ENCODE measurements at regions not wholly inside any gene's neighbourhood (a gene's known extent, or its start where the extent isn't known, plus 50 kb on each side); places are given as distances from the start of the nearest gene placed in this dataset.

DNA sequence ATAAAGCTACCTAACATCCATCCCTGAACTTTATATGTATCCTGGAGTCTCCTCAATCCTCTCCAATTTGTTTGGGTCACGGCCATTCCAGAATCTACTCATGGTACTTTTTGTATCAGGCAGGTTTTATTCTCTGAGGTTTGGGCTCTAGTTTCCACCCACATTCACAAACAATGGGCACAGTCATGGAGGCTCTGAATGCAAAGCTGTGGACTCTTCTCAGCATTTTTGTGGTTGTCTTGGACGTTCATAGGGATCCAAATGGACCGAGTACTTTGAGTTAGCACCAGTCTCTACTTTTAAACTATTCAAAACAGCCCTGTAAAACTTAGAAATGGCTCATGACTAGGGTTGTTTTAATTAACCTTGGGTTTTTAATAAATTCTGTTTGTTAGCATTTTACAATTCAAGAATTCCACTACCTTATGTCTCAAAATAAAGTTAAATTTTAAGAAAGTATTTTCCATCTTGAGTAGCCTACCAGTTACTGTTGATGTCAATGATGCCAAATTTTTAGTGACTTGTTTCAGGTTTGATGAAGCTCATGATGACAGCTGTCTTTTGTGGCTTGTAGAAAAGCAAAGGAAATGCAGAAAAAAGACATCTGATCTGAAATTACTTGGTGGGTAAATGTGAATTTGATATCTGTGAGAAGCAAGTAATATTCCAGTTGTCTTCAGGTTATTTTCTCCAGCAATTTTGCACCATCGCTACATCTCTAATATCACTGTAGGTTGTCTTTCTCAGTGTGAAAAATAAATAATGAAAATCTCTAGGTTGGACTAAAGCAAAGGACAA, 275.7 kb upstream of the THBS1 start:
- ATAC-seq = no peak
- H3K4me1 Mint-ChIP-seq (ENCODE audit: low read depth) = no peaks in the 10 kb centered on the region
- H3K9me3 Mint-ChIP-seq (ENCODE audit: insufficient read depth) = no peaks in the 10 kb centered on the region
- no peaks in the 10 kb centered on the region for H3K36me3 Mint-ChIP-seq (ENCODE audit: low read depth)
- CTCF ChIA-PET = no interaction called here
- H3K27me3 Mint-ChIP-seq (ENCODE audit: low read depth) = peaks cover 28% of the 10 kb centered on the region
- POLR2A ChIA-PET = no interaction called here
- no peak for DNase-seq
- H3K4me3 Mint-ChIP-seq = no peak overlapping the region
- H3K27ac Mint-ChIP-seq = no peak overlapping the region

DNA sequence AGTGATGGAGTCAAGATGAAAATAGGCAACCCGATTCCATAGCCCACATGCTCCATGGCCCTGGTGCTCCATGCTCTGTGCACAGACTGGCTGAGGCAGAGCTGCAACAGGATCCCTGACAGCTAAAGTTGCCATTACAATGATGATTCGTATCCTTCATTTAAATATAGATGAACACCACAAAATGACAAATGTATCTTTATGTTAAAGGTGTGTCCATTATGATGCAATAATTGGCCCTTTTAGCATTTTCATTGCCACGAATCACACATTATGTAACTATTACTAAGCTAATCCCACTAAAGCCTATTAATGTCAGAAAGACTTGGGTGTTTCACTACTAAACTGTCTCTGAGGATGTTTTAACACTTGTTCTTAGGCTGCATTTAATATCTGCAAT, 270.2 kb upstream of the THBS1 start:
- H3K4me3 Mint-ChIP-seq = no peak overlapping the region
- ChIA-PET POLR2A (no interaction called here), CTCF (no interaction called here)
- H3K36me3 Mint-ChIP-seq (ENCODE audit: low read depth) = no peaks in the 10 kb centered on the region
- H3K4me1 Mint-ChIP-seq (ENCODE audit: low read depth) = no peaks in the 10 kb centered on the region
- ATAC-seq = no peak
- H3K27me3 Mint-ChIP-seq (ENCODE audit: low read depth) = peaks cover 9% of the 10 kb centered on the region
- no peak for DNase-seq
- no peaks in the 10 kb centered on the region for H3K9me3 Mint-ChIP-seq (ENCODE audit: insufficient read depth)
- H3K27ac Mint-ChIP-seq = no peak overlapping the region

DNA sequence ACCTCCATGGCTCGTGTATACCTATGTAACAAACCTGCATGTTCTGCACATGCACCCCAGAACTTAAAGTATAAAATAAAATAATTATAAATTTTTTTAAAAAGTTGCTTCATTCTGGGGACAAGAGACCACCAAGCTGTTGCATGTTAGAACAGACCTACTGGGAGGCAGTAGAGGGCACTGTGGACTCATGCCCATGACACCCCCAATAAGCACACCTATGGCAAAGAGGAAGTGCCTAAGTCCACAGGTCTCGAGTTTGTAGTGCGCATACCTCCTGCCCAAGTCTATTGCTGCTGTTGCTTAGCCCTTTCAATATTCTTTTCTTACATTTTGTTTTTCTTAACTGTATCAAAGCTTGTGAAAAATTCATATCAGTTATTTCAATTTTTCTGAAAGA, 267.9 kb upstream of the THBS1 start:
- DNase-seq = peak; percentile 23

DNA sequence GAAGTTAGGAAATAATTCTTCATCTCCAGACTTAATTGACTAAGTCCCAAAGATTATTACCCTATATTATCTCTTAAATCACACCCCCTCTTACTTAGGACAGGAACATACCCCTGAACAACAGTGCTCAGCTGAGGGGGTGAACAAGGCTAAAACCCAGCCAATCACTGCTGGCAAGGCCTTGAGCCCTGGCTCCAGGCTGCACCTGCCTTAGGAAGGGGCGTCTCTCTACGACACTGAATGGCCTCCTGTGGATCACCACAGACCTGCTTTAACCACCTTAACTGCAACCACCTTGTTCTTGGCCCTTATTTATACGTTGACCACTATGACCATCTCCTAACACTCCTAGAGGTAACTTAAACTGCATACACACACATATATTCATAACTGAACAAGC, 267.4 kb upstream of the THBS1 start:
- ChIA-PET POLR2A (no interaction called here), CTCF (interaction anchor here (1.0 to 1.5 kb wide), 3 partner anchors 9 to 443 kb away, joined by 3 to 4 read pairs (median 3); no protein-coding TSS in a partner anchor)
- Mint-ChIP-seq H3K27ac (no peak overlapping the region), H3K9me3 (ENCODE audit: insufficient read depth) (no peaks in the 10 kb centered on the region), H3K4me1 (ENCODE audit: low read depth) (no peaks in the 10 kb centered on the region), H3K36me3 (ENCODE audit: low read depth) (no peaks in the 10 kb centered on the region), H3K27me3 (ENCODE audit: low read depth) (peaks cover 9% of the 10 kb centered on the region), H3K4me3 (no peak overlapping the region)
- ATAC-seq = no peak
- DNase-seq = no peak

More for the DNA sequence above, 267.9 kb upstream of the THBS1 start:
- ChIA-PET POLR2A (no interaction called here), CTCF (interaction anchor here (1.0 to 1.5 kb wide), 3 partner anchors 10 to 444 kb away, joined by 3 to 4 read pairs (median 3); no protein-coding TSS in a partner anchor)
- Mint-ChIP-seq H3K4me3 (no peak overlapping the region), H3K36me3 (ENCODE audit: low read depth) (no peaks in the 10 kb centered on the region), H3K27me3 (ENCODE audit: low read depth) (peaks cover 5% of the 10 kb centered on the region), H3K4me1 (ENCODE audit: low read depth) (no peaks in the 10 kb centered on the region), H3K27ac (no peak overlapping the region), H3K9me3 (ENCODE audit: insufficient read depth) (no peaks in the 10 kb centered on the region)
- no peak for ATAC-seq

DNA sequence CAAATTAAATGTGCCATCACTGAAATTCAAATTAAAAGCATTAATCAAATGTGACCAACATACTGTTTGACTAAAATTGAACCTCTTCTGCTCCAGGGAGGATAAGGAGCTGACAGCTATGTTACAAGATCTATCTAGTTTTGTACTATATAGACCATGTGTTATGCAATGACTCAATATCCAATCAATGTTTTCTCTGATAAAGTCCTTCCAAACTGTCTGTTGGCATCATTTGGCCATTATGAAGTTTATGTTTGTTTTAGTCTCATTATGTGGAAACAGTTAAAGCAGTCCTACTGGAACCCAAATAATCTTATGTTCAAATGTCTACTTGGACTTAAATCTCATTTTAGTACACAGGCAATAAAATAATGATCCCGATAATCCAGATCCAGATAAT, 267.0 kb upstream of the THBS1 start:
- POLR2A ChIA-PET = no interaction called here
- no peak overlapping the region for H3K27ac Mint-ChIP-seq
- peaks cover 9% of the 10 kb centered on the region for H3K27me3 Mint-ChIP-seq (ENCODE audit: low read depth)
- no peaks in the 10 kb centered on the region for H3K36me3 Mint-ChIP-seq (ENCODE audit: low read depth)
- ATAC-seq (no peak), DNase-seq (no peak)
- CTCF ChIA-PET = interaction anchor here (1.3 to 1.5 kb wide), 2 partner anchors 9 to 443 kb away, joined by 3 to 4 read pairs; no protein-coding TSS in a partner anchor
- H3K9me3 Mint-ChIP-seq (ENCODE audit: insufficient read depth) = no peaks in the 10 kb centered on the region
- H3K4me3 Mint-ChIP-seq = no peak overlapping the region
- no peaks in the 10 kb centered on the region for H3K4me1 Mint-ChIP-seq (ENCODE audit: low read depth)

DNA sequence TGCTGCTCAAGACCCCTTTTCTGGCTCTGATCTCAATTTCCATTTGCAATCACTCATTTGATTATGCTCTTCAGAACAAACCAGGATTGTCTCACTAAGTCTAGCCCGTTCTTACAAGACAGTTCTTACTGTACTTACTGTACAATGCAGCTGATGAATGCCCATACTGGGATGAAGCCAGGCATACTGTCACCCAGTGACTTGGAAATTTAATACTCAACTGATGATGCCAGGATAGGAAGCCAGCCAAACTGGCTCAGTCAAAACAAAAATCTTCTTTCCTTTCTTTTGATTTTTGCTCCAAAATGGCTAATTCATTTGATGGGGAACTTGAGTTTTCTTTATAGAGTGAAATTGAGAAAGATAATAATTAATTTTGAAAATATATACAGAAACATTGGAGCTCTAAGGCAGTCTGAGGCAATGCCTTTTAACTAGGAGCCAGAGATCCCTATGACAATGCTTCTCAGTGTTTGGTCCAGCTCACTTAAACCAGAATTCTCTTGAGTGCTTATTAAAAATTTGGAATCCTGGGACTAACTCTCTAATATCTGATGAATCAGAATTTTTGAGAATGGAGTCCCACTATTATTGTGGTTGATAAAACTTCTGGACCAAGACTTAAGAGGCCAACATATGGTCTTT, 265.6 kb upstream of the THBS1 start:
- H3K36me3 Mint-ChIP-seq (ENCODE audit: low read depth) = no peaks in the 10 kb centered on the region
- no peak overlapping the region for H3K4me3 Mint-ChIP-seq
- ChIA-PET CTCF (interaction anchor here (0.7 kb wide), 1 partner anchor 95 kb away, joined by 3 read pairs; no protein-coding TSS in a partner anchor), POLR2A (no interaction called here)
- no peaks in the 10 kb centered on the region for H3K9me3 Mint-ChIP-seq (ENCODE audit: insufficient read depth)
- DNase-seq (no peak), ATAC-seq (no peak)
- no peak overlapping the region for H3K27ac Mint-ChIP-seq
- no peaks in the 10 kb centered on the region for H3K4me1 Mint-ChIP-seq (ENCODE audit: low read depth)
- peaks cover 7% of the 10 kb centered on the region for H3K27me3 Mint-ChIP-seq (ENCODE audit: low read depth)

DNA sequence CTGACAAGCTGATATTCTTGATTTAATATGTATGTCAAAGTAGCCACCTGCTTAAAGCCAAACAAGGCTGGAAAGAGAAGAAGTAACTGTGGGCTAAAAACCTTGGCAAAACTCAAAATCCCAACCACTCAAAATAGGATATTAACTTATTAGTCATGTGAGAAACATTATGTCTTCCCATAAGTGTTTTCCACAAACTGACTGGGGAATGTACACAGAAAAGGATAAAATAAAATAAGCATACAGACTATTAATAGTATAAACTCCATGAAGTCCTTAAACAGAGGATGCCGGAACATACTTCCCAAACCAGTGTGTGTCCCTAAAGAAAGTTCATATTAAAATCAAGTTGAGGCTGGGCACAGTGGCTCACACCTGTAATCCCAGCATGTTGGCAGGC, 263.7 kb upstream of the THBS1 start:
- ChIA-PET POLR2A (no interaction called here), CTCF (no interaction called here)
- DNase-seq = no peak
- Mint-ChIP-seq H3K27me3 (ENCODE audit: low read depth) (peaks cover 11% of the 10 kb centered on the region), H3K9me3 (ENCODE audit: insufficient read depth) (no peaks in the 10 kb centered on the region), H3K36me3 (ENCODE audit: low read depth) (no peaks in the 10 kb centered on the region), H3K4me1 (ENCODE audit: low read depth) (no peaks in the 10 kb centered on the region), H3K4me3 (no peak overlapping the region), H3K27ac (no peak overlapping the region)
- no peak for ATAC-seq

DNA sequence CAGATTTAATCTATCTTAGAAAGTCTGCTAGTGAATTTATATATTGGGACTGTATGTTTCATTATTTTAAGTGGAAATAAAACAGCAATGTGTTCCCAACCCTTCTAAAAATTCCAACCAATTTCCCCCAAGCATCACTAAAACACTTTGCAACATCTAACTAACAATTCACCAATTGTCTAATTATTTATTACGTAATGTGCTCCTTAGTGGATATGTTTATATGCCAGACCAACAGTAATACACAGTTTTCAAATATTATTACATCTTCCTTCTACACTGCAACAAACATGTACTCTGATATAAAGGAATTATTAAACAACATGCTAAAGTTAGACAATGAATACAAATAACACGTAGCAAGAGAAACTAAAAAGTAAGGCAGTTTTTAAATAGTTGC, 262.6 kb upstream of the THBS1 start:
- H3K4me3 Mint-ChIP-seq = no peak overlapping the region
- ATAC-seq (no peak), DNase-seq (no peak)
- peaks cover 11% of the 10 kb centered on the region for H3K27me3 Mint-ChIP-seq (ENCODE audit: low read depth)
- CTCF ChIA-PET = no interaction called here
- no peaks in the 10 kb centered on the region for H3K36me3 Mint-ChIP-seq (ENCODE audit: low read depth)
- no peaks in the 10 kb centered on the region for H3K4me1 Mint-ChIP-seq (ENCODE audit: low read depth)
- POLR2A ChIA-PET = no interaction called here
- no peaks in the 10 kb centered on the region for H3K9me3 Mint-ChIP-seq (ENCODE audit: insufficient read depth)
- H3K27ac Mint-ChIP-seq = no peak overlapping the region

DNA sequence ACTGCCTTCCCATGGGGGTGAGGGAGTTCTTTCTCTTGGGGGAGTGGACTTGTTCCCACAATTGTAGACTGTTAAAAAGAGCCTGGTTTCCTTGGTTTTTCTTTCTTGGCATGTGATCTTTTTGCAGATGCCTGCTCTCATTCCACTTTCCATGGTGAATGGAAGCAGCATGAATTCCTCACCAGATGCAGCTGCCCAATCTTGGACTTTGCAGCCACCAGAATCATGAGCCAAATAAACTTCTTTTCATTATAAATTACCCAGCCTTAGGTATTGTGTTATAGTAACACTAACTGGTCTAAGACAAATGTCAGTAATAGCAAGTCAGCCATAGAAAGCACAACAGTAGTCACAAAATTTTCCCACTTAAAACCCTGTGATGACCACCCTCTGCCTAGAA, 260.5 kb upstream of the THBS1 start:
- Mint-ChIP-seq H3K27me3 (ENCODE audit: low read depth) (peaks cover 10% of the 10 kb centered on the region), H3K9me3 (ENCODE audit: insufficient read depth) (no peaks in the 10 kb centered on the region), H3K36me3 (ENCODE audit: low read depth) (no peaks in the 10 kb centered on the region), H3K4me1 (ENCODE audit: low read depth) (no peaks in the 10 kb centered on the region), H3K27ac (no peak overlapping the region), H3K4me3 (no peak overlapping the region)
- ATAC-seq (no peak), DNase-seq (no peak)
- ChIA-PET CTCF (no interaction called here), POLR2A (no interaction called here)

DNA sequence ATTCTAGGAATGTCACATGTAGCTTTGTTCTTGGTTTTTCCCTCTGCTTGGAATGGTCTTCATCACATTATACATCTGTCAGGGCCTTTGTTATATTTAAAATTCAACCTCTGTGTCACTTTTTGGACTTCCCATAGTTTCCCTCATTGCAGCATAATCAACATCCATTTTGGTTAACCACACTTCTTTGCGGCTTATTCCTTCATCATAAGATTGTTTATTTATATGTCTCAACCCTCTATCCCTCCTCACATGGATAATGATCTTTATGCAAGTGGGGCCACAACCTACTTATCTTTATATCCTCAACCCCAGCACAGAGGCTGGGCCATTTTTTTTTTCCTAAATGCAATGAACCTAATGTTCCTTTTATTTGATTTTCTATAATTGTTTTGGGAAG, 260.0 kb upstream of the THBS1 start:
- Mint-ChIP-seq H3K27ac (no peak overlapping the region), H3K36me3 (ENCODE audit: low read depth) (no peaks in the 10 kb centered on the region), H3K9me3 (ENCODE audit: insufficient read depth) (no peaks in the 10 kb centered on the region), H3K4me1 (ENCODE audit: low read depth) (no peaks in the 10 kb centered on the region), H3K27me3 (ENCODE audit: low read depth) (peaks cover 10% of the 10 kb centered on the region), H3K4me3 (no peak overlapping the region)
- ATAC-seq (no peak), DNase-seq (no peak)
- ChIA-PET CTCF (no interaction called here), POLR2A (no interaction called here)

DNA sequence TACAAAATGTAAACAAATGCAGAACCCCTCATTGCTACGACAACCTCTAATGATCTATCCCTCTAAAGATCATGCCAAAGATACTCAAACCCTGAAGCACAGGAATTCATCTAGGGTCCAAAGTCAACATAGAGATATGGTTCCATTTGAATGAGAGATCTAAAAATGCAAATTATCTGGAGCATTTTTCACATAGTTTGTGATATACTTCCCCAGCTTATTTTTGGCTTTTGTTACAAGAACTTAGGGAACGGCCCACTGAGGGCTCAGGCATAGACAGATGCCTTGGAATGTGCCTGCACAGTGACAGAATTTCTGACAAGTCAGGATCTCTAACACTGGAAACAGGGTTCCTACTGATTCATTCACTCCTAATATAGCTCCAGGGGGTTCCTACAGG, 258.9 kb upstream of the THBS1 start:
- CTCF ChIA-PET = interaction anchor here (2.1 kb wide), 1 partner anchor 9 kb away, joined by 4 read pairs; no protein-coding TSS in a partner anchor
- DNase-seq (no peak), ATAC-seq (no peak)
- Mint-ChIP-seq H3K4me1 (ENCODE audit: low read depth) (no peaks in the 10 kb centered on the region), H3K9me3 (ENCODE audit: insufficient read depth) (no peaks in the 10 kb centered on the region), H3K27me3 (ENCODE audit: low read depth) (peaks cover 10% of the 10 kb centered on the region), H3K4me3 (no peak overlapping the region), H3K27ac (no peak overlapping the region), H3K36me3 (ENCODE audit: low read depth) (no peaks in the 10 kb centered on the region)
- POLR2A ChIA-PET = no interaction called here

DNA sequence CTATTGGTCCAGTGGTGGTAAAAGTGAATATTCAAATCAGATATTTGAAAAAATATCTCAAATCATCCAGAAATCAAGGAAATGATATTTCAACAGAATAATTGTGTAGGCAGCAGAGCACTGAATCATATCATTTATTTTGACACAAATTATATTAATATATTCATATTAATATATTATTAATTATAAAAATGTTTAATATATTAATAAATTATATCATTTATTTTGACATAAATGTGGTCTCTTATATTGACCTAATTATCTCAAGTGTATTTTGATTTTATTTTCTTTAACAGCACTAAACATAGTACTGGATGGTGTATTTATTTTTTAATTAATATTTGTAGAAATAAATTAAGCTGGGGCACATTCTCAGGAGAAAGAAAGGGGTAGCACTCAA, 257.7 kb upstream of the THBS1 start:
- ATAC-seq = no peak
- H3K27ac Mint-ChIP-seq = no peak overlapping the region

More for the DNA sequence above, 257.7 kb upstream of the THBS1 start:
- Mint-ChIP-seq H3K36me3 (ENCODE audit: low read depth) (no peaks in the 10 kb centered on the region), H3K27me3 (ENCODE audit: low read depth) (peaks cover 10% of the 10 kb centered on the region), H3K9me3 (ENCODE audit: insufficient read depth) (no peaks in the 10 kb centered on the region), H3K4me1 (ENCODE audit: low read depth) (no peaks in the 10 kb centered on the region), H3K4me3 (no peak overlapping the region)
- ChIA-PET POLR2A (no interaction called here), CTCF (interaction anchor here (2.1 kb wide), 1 partner anchor 10 kb away, joined by 4 read pairs; no protein-coding TSS in a partner anchor)
- no peak for DNase-seq
